K562 (cell line): ENCODE measurements at regions not wholly inside any gene's neighbourhood (a gene's known extent, or its start where the extent isn't known, plus 50 kb on each side); places are given as distances from the start of the nearest gene placed in this dataset.

ENCODE experiments used
- ATAC-seq: fragments of 200-7000 bp; cut with Tn5 transposase; 3 replicates; pipeline ENCODE4 v1.9.1; 2020; ENCODE audit warnings: moderate library complexity
- BruUV-seq: library from RNA; stranded (reverse); fragments of 400-500 nt; replicated peaks from 2 replicates; lab custom pipeline; 2021; lab: Mats Ljungman, UMichigan
- CTCF ChIA-PET: fragments of 300-600 bp; formaldehyde crosslinking; extraction: SDS; loops from one replicate; lab custom pipeline; 2021; ENCODE audit warnings: low intra/inter-chr PET ratio; lab: Yijun Ruan, JAX
- POLR2A ChIA-PET: fragments of 300-600, 350-650 bp; sonication (Branson Sonifier 250); formaldehyde crosslinking; extraction: SDS; loops from one replicate; lab custom pipeline; 2021; ENCODE audit warnings: antibody characterized with exemption, inconsistent platforms; lab: Yijun Ruan, JAX
- DNase-seq, 4 experiments: peaks; one replicate each; pipeline versions ENCODE4 v3.0.0 to v3.0.0-alpha.2; 2011 to 2018; ENCODE audit warnings: low spot score in 3 of 4, mixed read lengths in 3 of 4; ENCODE audit errors: extremely low read depth in 1 of 4
- FAIRE-seq: peaks from 2 replicates; lab custom pipeline; 2011; peaks lifted over from hg19 to GRCh38; lab: Jason Lieb, UNC
- H2AFZ ChIP-seq: 2 replicates; pipeline ENCODE4 v1.6.0; 2011; ENCODE audit warnings: low read depth, low read length, control low read depth, inconsistent platforms
- H3K27ac ChIP-seq: fragments of 200-600 bp; 3 replicates; pipeline ENCODE4 v1.8.0; 2011; ENCODE audit warnings: low read depth, mild to moderate bottlenecking, control low read depth, inconsistent platforms, low read length, moderate library complexity, mixed read lengths; ENCODE audit errors: extremely low read depth
- H3K27me3 ChIP-seq, 2 experiments: fragments of 300-600 bp in 1 of 2; 2 replicates in 1 of 2; 3 replicates in 1 of 2; pipeline versions ENCODE4 v1.6.0 to v1.8.0; 2011; ENCODE audit warnings: inconsistent platforms in 2 of 2, low read length in 2 of 2, mild to moderate bottlenecking in 1 of 2, mixed read lengths in 1 of 2, moderate library complexity in 1 of 2; ENCODE audit not compliant: control insufficient read depth in 2 of 2, insufficient read depth in 2 of 2
- H3K36me3 ChIP-seq: fragments of 300-600 bp; 3 replicates; pipeline ENCODE4 v1.8.0; 2011; ENCODE audit warnings: mild to moderate bottlenecking, low read length, inconsistent platforms; ENCODE audit not compliant: control insufficient read depth, insufficient read depth
- H3K4me1 ChIP-seq, 2 experiments: fragments of 200-600 bp in 1 of 2; replicated peaks in 1 of 2; 2 replicates in 1 of 2; 3 replicates in 1 of 2; pipeline versions ENCODE4 v1.5.1 to v1.8.0; 2011; ENCODE audit warnings: inconsistent platforms in 2 of 2, low read length in 2 of 2, mild to moderate bottlenecking in 1 of 2, mixed read lengths in 1 of 2, moderate library complexity in 1 of 2; ENCODE audit not compliant: control insufficient read depth in 2 of 2, insufficient read depth in 2 of 2
- H3K4me2 ChIP-seq: 2 replicates; pipeline ENCODE4 v1.6.1; 2011; ENCODE audit warnings: low read length, control low read depth, inconsistent platforms, mixed read lengths; ENCODE audit not compliant: insufficient read depth
- H3K4me3 ChIP-seq: fragments of 200-600 bp; sonication (generic), shearing (Covaris generic); 2 replicates; pipeline ENCODE4 v1.5.1; 2016; ENCODE audit warnings: control low read depth, inconsistent platforms
- H3K79me2 ChIP-seq: fragments of 200-600 bp; 3 replicates; pipeline ENCODE4 v1.8.0; 2011; ENCODE audit warnings: low read length, inconsistent platforms; ENCODE audit not compliant: control insufficient read depth, insufficient read depth
- H3K9ac ChIP-seq, 2 experiments: 2 replicates each; pipeline versions ENCODE4 v1.6.0 to v1.6.1; 2011; ENCODE audit warnings: low read depth in 2 of 2, low read length in 2 of 2, control low read depth in 1 of 2, inconsistent platforms in 1 of 2, mild to moderate bottlenecking in 1 of 2, mixed read lengths in 1 of 2; ENCODE audit not compliant: insufficient read depth in 1 of 2
- H3K9me1 ChIP-seq: one replicate; pipeline ENCODE4 v1.6.0; 2011; ENCODE audit warnings: inconsistent platforms, mild to moderate bottlenecking, low read length, moderate library complexity; ENCODE audit not compliant: control insufficient read depth, insufficient read depth
- H3K9me3 ChIP-seq: replicated peaks from 2 replicates; pipeline ENCODE4 v1.5.1; 2011; ENCODE audit warnings: low read depth, low read length, inconsistent platforms; ENCODE audit not compliant: control insufficient read depth, insufficient read depth
- H4K20me1 ChIP-seq: replicated peaks from 2 replicates; pipeline ENCODE4 v1.6.1; 2011; ENCODE audit warnings: low read length, inconsistent platforms, mixed read lengths; ENCODE audit not compliant: control insufficient read depth, insufficient read depth
- ARHGAP35 ChIP-seq: fragments of 450-650 bp; IDR thresholded peaks from 2 replicates; pipeline ENCODE4 v1.6.1; 2018; ENCODE audit not compliant: partially characterized antibody
- HDAC2 ChIP-seq: fragments of 450-650 bp; IDR thresholded peaks from 2 replicates; pipeline ENCODE4 v1.6.1; 2016; ENCODE audit warnings: mild to moderate bottlenecking
- MNT ChIP-seq, 2 experiments: fragments of 450-650 bp; conservative IDR thresholded peaks; 2 replicates each; pipeline ENCODE4 v1.6.1; 2017; ENCODE audit warnings: mild to moderate bottlenecking in 2 of 2, moderate library complexity in 2 of 2
- ZNF407 ChIP-seq: fragments of 450-650 bp; IDR thresholded peaks from 2 replicates; pipeline ENCODE4 v1.6.1; 2016; ENCODE audit warnings: low read depth
- ZNF583 ChIP-seq: fragments of 250-450 bp; sonication (Bioruptor Pico); IDR thresholded peaks from 2 replicates; pipeline ENCODE4 v1.4.0; 2020
- WGBS: fragments of 100-300 bp; shearing (Covaris generic); methylation state at CpG from one replicate; pipeline ENCODE4 v1.1.6; 2016; ENCODE audit warnings: low coverage, mixed read lengths; ENCODE audit not compliant: insufficient coverage; ENCODE audit errors: missing lambda C conversion rate; 5-methylcytosine and 5-hydroxymethylcytosine counted together
- in situ Hi-C: fragments of 300-500 bp; cut with MboI; formaldehyde crosslinking; loops from 4 replicates; pipeline ENCODE4 v1.15.0; 2018; ENCODE audit warnings: inconsistent platforms, mixed read lengths
- intact Hi-C: fragments of 100-400 bp; cut with micrococcal nuclease; formaldehyde crosslinking; loops from 2 replicates; pipeline ENCODE4 v1.14.2; 2022
- TF ChIP-seq, protein P1 (sequence below), 3 experiments: fragments of 200-800 bp in 1 of 3; sonication (Bioruptor generic) in 1 of 3; sonication (generic) in 1 of 3; formaldehyde crosslinking in 1 of 3; IDR thresholded peaks; 2 replicates each; pipeline versions ENCODE4 v1.6.1 to v1.8.0; 2016 to 2022; ENCODE audit warnings: mild to moderate bottlenecking in 2 of 3, missing compliant biosample characterization in 2 of 3, missing genetic modification characterization in 2 of 3, missing genetic modification reagents in 1 of 3
- TF ChIP-seq, protein P2 (sequence below), 3 experiments: IDR thresholded peaks in 2 of 3; conservative IDR thresholded peaks in 1 of 3; 2 replicates each; pipeline ENCODE4 v1.5.1; 2011 to 2012; ENCODE audit warnings: low read length in 3 of 3, mild to moderate bottlenecking in 3 of 3, control low read depth in 2 of 3, improper control_type of control experiment in 1 of 3, inconsistent platforms in 1 of 3, low read depth in 1 of 3, mixed read lengths in 1 of 3, moderate library complexity in 1 of 3; ENCODE audit not compliant: insufficient read depth in 2 of 3

DNA sequence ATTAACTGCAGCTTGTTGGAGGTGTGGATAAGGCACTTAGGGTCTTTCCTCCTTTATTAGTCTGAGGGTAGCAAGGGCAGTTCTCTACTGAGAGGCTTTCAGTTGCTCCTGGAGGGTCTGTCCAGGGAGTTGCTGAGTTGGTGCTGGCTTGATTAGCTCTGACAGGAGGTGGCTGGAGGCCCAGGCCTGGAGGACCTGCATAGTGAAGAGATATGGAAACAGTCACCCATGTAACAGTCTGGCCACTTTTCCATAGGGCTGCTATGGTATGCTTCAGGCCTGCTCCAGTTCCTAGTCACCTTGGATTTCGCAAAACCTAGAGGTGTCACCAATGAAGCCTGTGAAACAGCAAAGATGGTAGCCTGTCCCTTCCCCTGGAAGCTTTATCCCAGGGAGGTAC is 143.3 kb upstream of the SLC38A2 start:
- WGBS = 63% methylated on average over 1 of the region's 1 CpG
- no peak overlapping the region for H3K27ac ChIP-seq
- intact Hi-C loops = no loop called here
- no peak for TF ChIP-seq ARHGAP35
- TF ChIP-seq ZNF407 = no peak
- TF ChIP-seq, protein P1, sequence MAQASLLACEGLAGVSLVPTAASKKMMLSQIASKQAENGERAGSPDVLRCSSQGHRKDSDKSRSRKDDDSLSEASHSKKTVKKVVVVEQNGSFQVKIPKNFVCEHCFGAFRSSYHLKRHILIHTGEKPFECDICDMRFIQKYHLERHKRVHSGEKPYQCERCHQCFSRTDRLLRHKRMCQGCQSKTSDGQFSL (CRISPR knock-in tag; IDR thresholded peaks at IDR 0.05) = no peak
- TF ChIP-seq, protein P1 (tag; IDR thresholded peaks at IDR 0.05) = no peak
- no peak for TF ChIP-seq HDAC2
- no peak for TF ChIP-seq MNT (conservative IDR thresholded peaks at IDR 0.05)
- no peak for TF ChIP-seq ZNF583 (CRISPR knock-in tag)
- TF ChIP-seq, protein P2, sequence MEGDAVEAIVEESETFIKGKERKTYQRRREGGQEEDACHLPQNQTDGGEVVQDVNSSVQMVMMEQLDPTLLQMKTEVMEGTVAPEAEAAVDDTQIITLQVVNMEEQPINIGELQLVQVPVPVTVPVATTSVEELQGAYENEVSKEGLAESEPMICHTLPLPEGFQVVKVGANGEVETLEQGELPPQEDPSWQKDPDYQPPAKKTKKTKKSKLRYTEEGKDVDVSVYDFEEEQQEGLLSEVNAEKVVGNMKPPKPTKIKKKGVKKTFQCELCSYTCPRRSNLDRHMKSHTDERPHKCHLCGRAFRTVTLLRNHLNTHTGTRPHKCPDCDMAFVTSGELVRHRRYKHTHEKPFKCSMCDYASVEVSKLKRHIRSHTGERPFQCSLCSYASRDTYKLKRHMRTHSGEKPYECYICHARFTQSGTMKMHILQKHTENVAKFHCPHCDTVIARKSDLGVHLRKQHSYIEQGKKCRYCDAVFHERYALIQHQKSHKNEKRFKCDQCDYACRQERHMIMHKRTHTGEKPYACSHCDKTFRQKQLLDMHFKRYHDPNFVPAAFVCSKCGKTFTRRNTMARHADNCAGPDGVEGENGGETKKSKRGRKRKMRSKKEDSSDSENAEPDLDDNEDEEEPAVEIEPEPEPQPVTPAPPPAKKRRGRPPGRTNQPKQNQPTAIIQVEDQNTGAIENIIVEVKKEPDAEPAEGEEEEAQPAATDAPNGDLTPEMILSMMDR (IDR thresholded peaks at IDR 0.05 in 2 of 3, conservative IDR thresholded peaks at IDR 0.05 in 1 of 3; ENCODE audit: insufficient read depth in 2 of 3, low read depth in 1 of 3, low read length in 3 of 3) = no peak

More for the DNA sequence above, 143.3 kb upstream of the SLC38A2 start:
- no TSS peak for BruUV-seq
- H3K9me1 ChIP-seq = no peaks in the 10 kb centered on the region
- peak overlapping the region; percentile 57; the same call in 1 of the 2 replicates for H2AFZ ChIP-seq
- no peaks in the 10 kb centered on the region for H3K27me3 ChIP-seq
- peaks cover 7 to 12% of the 10 kb centered on the region in 2 experiments for H3K4me1 ChIP-seq
- no peaks in the 10 kb centered on the region for H3K36me3 ChIP-seq
- H3K4me2 ChIP-seq = no peak overlapping the region
- no peaks in the 10 kb centered on the region for H3K9me3 ChIP-seq
- no peak overlapping the region for H3K4me3 ChIP-seq
- H3K79me2 ChIP-seq = no peaks in the 10 kb centered on the region
- no peaks in the 10 kb centered on the region for H4K20me1 ChIP-seq
- in situ Hi-C loops = no loop called here
- FAIRE-seq (no peak), DNase-seq (no peak), ATAC-seq (peak; percentile 38; the same call in 2 of the 3 replicates)
- no peak overlapping the region for H3K9ac ChIP-seq
- ChIA-PET POLR2A (interaction anchor here (0.7 to 1.4 kb wide), 5 partner anchors 9 to 157 kb away, joined by 3 to 5 read pairs (median 3); no protein-coding TSS in a partner anchor), CTCF (no interaction called here)
